IMR-90 (cell line): ENCODE measurements at regions not wholly inside any gene's neighbourhood (a gene's known extent, or its start where the extent isn't known, plus 50 kb on each side); places are given as distances from the start of the nearest gene placed in this dataset.

ENCODE experiments used
- ATAC-seq: fragments of 200-7000 bp; cut with Tn5 transposase; 2 replicates; pipeline ENCODE4 v1.9.1; 2020; ENCODE audit warnings: low read depth, mild to moderate bottlenecking, moderate library complexity
- BruUV-seq: library from RNA; stranded (reverse); fragments of 400-500 nt; replicated peaks from 2 replicates; lab custom pipeline; 2021; lab: Mats Ljungman, UMichigan
- CTCF ChIA-PET: fragments of 300-600 bp; formaldehyde crosslinking; extraction: SDS; loops from one replicate; lab custom pipeline; 2021; ENCODE audit warnings: antibody characterized with exemption; lab: Yijun Ruan, JAX
- POLR2A ChIA-PET: fragments of 300-600 bp; sonication (Branson Sonifier 250); formaldehyde crosslinking; loops from one replicate; lab custom pipeline; 2022; ENCODE audit warnings: antibody characterized with exemption; ENCODE audit not compliant: unreplicated experiment; lab: Charles Lee
- DNase-seq: peaks from one replicate; pipeline ENCODE4 v3.0.0; 2013
- H2AFZ ChIP-seq: replicated peaks from 2 replicates; pipeline ENCODE3; 2013; ENCODE audit warnings: low read length, mild to moderate bottlenecking; ENCODE audit not compliant: poor library complexity
- H2AK5ac ChIP-seq: 2 replicates; pipeline ENCODE4 v1.6.1; 2013; ENCODE audit warnings: low read depth, low read length, inconsistent platforms
- H2AK9ac ChIP-seq: replicated peaks from 2 replicates; pipeline ENCODE3; 2013; ENCODE audit warnings: mild to moderate bottlenecking, low read depth, low read length, moderate library complexity; ENCODE audit not compliant: poor library complexity
- H2BK120ac ChIP-seq: 2 replicates; pipeline ENCODE4 v1.6.1; 2013; ENCODE audit warnings: low read depth, low read length, inconsistent platforms
- H2BK15ac ChIP-seq: 3 replicates; pipeline ENCODE4 v1.6.1; 2013; ENCODE audit warnings: low read depth, low read length, inconsistent platforms
- H2BK20ac ChIP-seq: 2 replicates; pipeline ENCODE4 v1.6.1; 2013; ENCODE audit warnings: low read depth, mild to moderate bottlenecking, inconsistent platforms, low read length, moderate library complexity
- H2BK5ac ChIP-seq: 2 replicates; pipeline ENCODE4 v1.6.1; 2013; ENCODE audit warnings: mild to moderate bottlenecking, low read depth, low read length, inconsistent platforms; ENCODE audit not compliant: poor library complexity, severe bottlenecking
- H3K14ac ChIP-seq: replicated peaks from 2 replicates; pipeline ENCODE4 v1.6.1; 2013; ENCODE audit warnings: low read depth, low read length, inconsistent platforms
- H3K18ac ChIP-seq: 2 replicates; pipeline ENCODE4 v1.6.1; 2013; ENCODE audit warnings: low read depth, low read length, control low read depth
- H3K23ac ChIP-seq: 2 replicates; pipeline ENCODE4 v1.6.1; 2013; ENCODE audit warnings: low read depth, low read length, inconsistent platforms
- H3K27ac ChIP-seq: 2 replicates; pipeline ENCODE4 v1.5.1; 2013; ENCODE audit warnings: mild to moderate bottlenecking, control low read depth, low read length; ENCODE audit not compliant: insufficient read depth
- H3K27me3 ChIP-seq: 2 replicates; pipeline ENCODE4 v1.6.1; 2013; ENCODE audit warnings: low read length; ENCODE audit not compliant: control insufficient read depth, insufficient read depth
- H3K36me3 ChIP-seq: 2 replicates; pipeline ENCODE4 v1.6.1; 2013; ENCODE audit warnings: low read length, mixed read lengths; ENCODE audit not compliant: control insufficient read depth, insufficient read depth
- H3K4ac ChIP-seq: 2 replicates; pipeline ENCODE4 v1.6.1; 2013; ENCODE audit warnings: low read depth, low read length, inconsistent platforms
- H3K4me1 ChIP-seq: 2 replicates; pipeline ENCODE4 v1.6.1; 2013; ENCODE audit warnings: low read length, mixed read lengths; ENCODE audit not compliant: control insufficient read depth, insufficient read depth
- H3K4me2 ChIP-seq: 2 replicates; pipeline ENCODE4 v1.6.1; 2013; ENCODE audit warnings: low read depth, mild to moderate bottlenecking, control low read depth, low read length, moderate library complexity
- H3K4me3 ChIP-seq: 2 replicates; pipeline ENCODE4 v1.5.1; 2013; ENCODE audit warnings: low read depth, mild to moderate bottlenecking, control low read depth, low read length, moderate library complexity; ENCODE audit not compliant: insufficient read depth
- H3K56ac ChIP-seq: 2 replicates; pipeline ENCODE4 v1.6.1; 2013; ENCODE audit warnings: low read length, inconsistent platforms; ENCODE audit not compliant: insufficient read depth; ENCODE audit errors: extremely low read depth
- H3K79me1 ChIP-seq, 2 experiments: 2 replicates each; pipeline ENCODE4 v1.6.1; 2013; ENCODE audit warnings: low read length in 2 of 2, inconsistent platforms in 1 of 2, low read depth in 1 of 2
- H3K9ac ChIP-seq: 2 replicates; pipeline ENCODE4 v1.6.1; 2013; ENCODE audit warnings: low read depth, low read length, control low read depth
- H3K9me1 ChIP-seq: 2 replicates; pipeline ENCODE4 v1.6.1; 2013; ENCODE audit warnings: low read length, inconsistent platforms; ENCODE audit not compliant: insufficient read depth
- H3K9me3 ChIP-seq: 2 replicates; pipeline ENCODE4 v1.6.1; 2013; ENCODE audit warnings: low read length; ENCODE audit not compliant: control insufficient read depth, insufficient read depth
- H4K20me1 ChIP-seq: 2 replicates; pipeline ENCODE4 v1.6.1; 2013; ENCODE audit warnings: low read length, inconsistent platforms; ENCODE audit not compliant: insufficient read depth
- H4K5ac ChIP-seq: 2 replicates; pipeline ENCODE4 v1.6.1; 2013; ENCODE audit warnings: mild to moderate bottlenecking, low read depth, low read length, control low read depth
- H4K8ac ChIP-seq, 2 experiments: 2 replicates each; pipeline ENCODE4 v1.6.1; 2013; ENCODE audit warnings: low read depth in 2 of 2, low read length in 2 of 2, control low read depth in 1 of 2, inconsistent platforms in 1 of 2
- H4K91ac ChIP-seq: 2 replicates; pipeline ENCODE4 v1.6.1; 2013; ENCODE audit warnings: low read depth, low read length, inconsistent platforms; ENCODE audit not compliant: insufficient read depth
- CEBPB ChIP-seq: IDR thresholded peaks from 2 replicates; pipeline ENCODE4 v1.6.1; 2012; ENCODE audit warnings: low read depth, low read length, improper control_type of control experiment
- CHD1 ChIP-seq: IDR thresholded peaks from 2 replicates; pipeline ENCODE4 v1.6.1; 2012; ENCODE audit warnings: low read depth, low read length, improper control_type of control experiment
- FOS ChIP-seq: fragments of 150-350 bp; IDR thresholded peaks from 2 replicates; pipeline ENCODE4 v1.6.1; 2016; ENCODE audit warnings: low read depth, low read length
- MAFK ChIP-seq: IDR thresholded peaks from 2 replicates; pipeline ENCODE4 v1.6.1; 2012; ENCODE audit warnings: low read depth, low read length, improper control_type of control experiment
- MAZ ChIP-seq: IDR thresholded peaks from 2 replicates; pipeline ENCODE4 v1.6.1; 2012; ENCODE audit warnings: low read depth, mild to moderate bottlenecking, low read length, improper control_type of control experiment, moderate library complexity, borderline replicate concordance
- MXI1 ChIP-seq: IDR thresholded peaks from 2 replicates; pipeline ENCODE4 v1.6.1; 2012; ENCODE audit warnings: low read depth, mild to moderate bottlenecking, low read length, moderate library complexity, borderline replicate concordance
- NFE2L2 ChIP-seq: fragments of 150-350 bp; IDR thresholded peaks from 2 replicates; pipeline ENCODE4 v1.6.1; 2016; ENCODE audit warnings: low read depth, mild to moderate bottlenecking, low read length
- POLR2A ChIP-seq: IDR thresholded peaks from 2 replicates; pipeline ENCODE4 v1.6.1; 2012; ENCODE audit warnings: mild to moderate bottlenecking, low read depth, low read length
- RAD21 ChIP-seq: IDR thresholded peaks from 2 replicates; pipeline ENCODE4 v1.6.1; 2012; ENCODE audit warnings: low read length, improper control_type of control experiment
- RCOR1 ChIP-seq: IDR thresholded peaks from 2 replicates; pipeline ENCODE4 v1.6.1; 2012; ENCODE audit warnings: mild to moderate bottlenecking, low read length, improper control_type of control experiment; ENCODE audit not compliant: insufficient replicate concordance
- RFX5 ChIP-seq: IDR thresholded peaks from 2 replicates; pipeline ENCODE4 v1.8.0; 2012; ENCODE audit warnings: low read depth, mild to moderate bottlenecking, low read length, moderate library complexity
- SMC3 ChIP-seq: fragments of 150-350 bp; IDR thresholded peaks from 2 replicates; pipeline ENCODE4 v1.6.1; 2016; ENCODE audit warnings: low read depth, mild to moderate bottlenecking, antibody characterized with exemption, low read length, moderate library complexity
- WGBS, 2 experiments: methylation state at CpG; one replicate each; pipeline versions ENCODE4 v1.1.5 to v1.1.7; 2013; ENCODE audit warnings: missing lambda C conversion rate in 2 of 2; ENCODE audit not compliant: insufficient read length in 1 of 2; ENCODE audit errors: extremely low coverage in 2 of 2; 5-methylcytosine and 5-hydroxymethylcytosine counted together
- dilution Hi-C: fragments of 300-500 bp; cut with HindIII; formaldehyde crosslinking; loops from one replicate; pipeline ENCODE4 v1.14.3; 2018; ENCODE audit warnings: low sequenced_read_pairs; ENCODE audit not compliant: unreplicated experiment
- in situ Hi-C: fragments of 300-500 bp; cut with MboI; formaldehyde crosslinking; loops from 3 replicates; pipeline ENCODE4 v1.14.3; 2019; ENCODE audit warnings: low sequenced_read_pairs, inconsistent platforms, mixed read lengths
- intact Hi-C: fragments of 100-400 bp; cut with micrococcal nuclease; formaldehyde crosslinking; loops from 2 replicates; pipeline ENCODE4 v1.10.0; 2022
- TF ChIP-seq, protein P1 (sequence below): fragments of 150-350 bp; IDR thresholded peaks from 2 replicates; pipeline ENCODE4 v1.6.1; 2017; ENCODE audit warnings: mild to moderate bottlenecking, antibody characterized with exemption, low read length, low read depth
- TF ChIP-seq, protein P2 (sequence below): conservative IDR thresholded peaks from 2 replicates; pipeline ENCODE4 v1.5.1; 2012; ENCODE audit warnings: mild to moderate bottlenecking, low read depth, low read length, improper control_type of control experiment
- TF ChIP-seq, protein P3 (sequence below): fragments of 150-350 bp; IDR thresholded peaks from 2 replicates; pipeline ENCODE4 v1.6.1; 2016; ENCODE audit warnings: low read depth, mild to moderate bottlenecking, low read length, moderate library complexity, borderline replicate concordance

DNA sequence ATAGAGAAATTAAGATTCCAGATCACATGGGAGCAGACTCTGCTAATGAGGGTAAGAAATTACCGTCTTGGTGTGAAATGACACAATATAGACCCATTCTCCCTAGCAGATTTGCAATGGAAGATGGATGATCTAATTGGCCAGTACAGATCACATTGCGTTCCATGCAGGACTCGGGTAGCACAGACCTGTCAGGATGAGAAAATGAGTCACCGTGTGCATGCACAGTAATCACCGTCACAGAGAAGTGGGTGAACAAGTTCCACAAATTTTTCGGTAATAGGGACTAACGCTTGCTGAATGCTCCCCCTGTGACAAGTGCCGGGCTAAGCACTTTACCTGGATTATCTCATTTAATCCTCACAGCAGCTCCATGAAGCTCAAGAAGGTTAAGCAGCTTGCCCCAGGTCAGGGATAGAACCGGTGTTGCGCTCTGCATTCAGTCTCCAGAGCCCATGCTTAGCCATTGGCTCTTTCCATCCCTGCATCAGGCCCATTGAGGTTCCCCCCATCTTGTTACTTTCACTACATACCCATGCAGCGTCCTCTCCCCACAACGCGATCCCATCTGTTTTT, 375.6 kb downstream of the FBXW7 start:
- POLR2A ChIA-PET: no interaction called here
- intact Hi-C loops: no loop called here

More for the DNA sequence above, 375.6 kb downstream of the FBXW7 start:
- H3K79me1 ChIP-seq: no peaks in the 10 kb centered on the region
- no TSS peak for BruUV-seq
- H3K4ac ChIP-seq: no peak overlapping the region
- H3K9me1 ChIP-seq: no peaks in the 10 kb centered on the region
- no peak overlapping the region for H2AFZ ChIP-seq
- H3K56ac ChIP-seq: no peak overlapping the region
- no peak overlapping the region for H2BK15ac ChIP-seq
- CTCF ChIA-PET: no interaction called here
- no peak overlapping the region for H4K5ac ChIP-seq
- no peak overlapping the region for H3K14ac ChIP-seq
- dilution Hi-C loops (no loop called here), in situ Hi-C loops (no loop called here)
- H2AK9ac ChIP-seq: no peak overlapping the region
- no peaks in the 10 kb centered on the region for H3K36me3 ChIP-seq
- H2AK5ac ChIP-seq: no peak overlapping the region
- H4K8ac ChIP-seq: no peak overlapping the region
- H2BK120ac ChIP-seq: no peak overlapping the region
- no peak overlapping the region for H4K91ac ChIP-seq
- WGBS, 2 experiments: 91% methylated on average over 7 of the region's 13 CpGs; no CpG with 5 or more reads in 1 of the 2 experiments
- H4K20me1 ChIP-seq: no peaks in the 10 kb centered on the region
- no peak overlapping the region for H3K4me3 ChIP-seq
- peaks cover 33% of the 10 kb centered on the region for H3K27me3 ChIP-seq
- H2BK20ac ChIP-seq: no peak overlapping the region
- H3K27ac ChIP-seq: no peak overlapping the region
- no peak for DNase-seq
- H3K18ac ChIP-seq: no peak overlapping the region
- H3K4me2 ChIP-seq: no peak overlapping the region
- H3K23ac ChIP-seq: no peak overlapping the region
- H3K4me1 ChIP-seq: no peaks in the 10 kb centered on the region
- no peak overlapping the region for H3K9ac ChIP-seq
- H3K9me3 ChIP-seq: no peaks in the 10 kb centered on the region
- H2BK5ac ChIP-seq: no peak overlapping the region
- ATAC-seq: no peak
- TF ChIP-seq RFX5: no peak
- TF ChIP-seq FOS: no peak
- no peak for TF ChIP-seq MAFK
- no peak for TF ChIP-seq NFE2L2
- TF ChIP-seq CHD1: no peak
- TF ChIP-seq MAZ: no peak
- TF ChIP-seq, protein P1, sequence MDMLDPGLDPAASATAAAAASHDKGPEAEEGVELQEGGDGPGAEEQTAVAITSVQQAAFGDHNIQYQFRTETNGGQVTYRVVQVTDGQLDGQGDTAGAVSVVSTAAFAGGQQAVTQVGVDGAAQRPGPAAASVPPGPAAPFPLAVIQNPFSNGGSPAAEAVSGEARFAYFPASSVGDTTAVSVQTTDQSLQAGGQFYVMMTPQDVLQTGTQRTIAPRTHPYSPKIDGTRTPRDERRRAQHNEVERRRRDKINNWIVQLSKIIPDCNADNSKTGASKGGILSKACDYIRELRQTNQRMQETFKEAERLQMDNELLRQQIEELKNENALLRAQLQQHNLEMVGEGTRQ: no peak
- TF ChIP-seq, protein P2, sequence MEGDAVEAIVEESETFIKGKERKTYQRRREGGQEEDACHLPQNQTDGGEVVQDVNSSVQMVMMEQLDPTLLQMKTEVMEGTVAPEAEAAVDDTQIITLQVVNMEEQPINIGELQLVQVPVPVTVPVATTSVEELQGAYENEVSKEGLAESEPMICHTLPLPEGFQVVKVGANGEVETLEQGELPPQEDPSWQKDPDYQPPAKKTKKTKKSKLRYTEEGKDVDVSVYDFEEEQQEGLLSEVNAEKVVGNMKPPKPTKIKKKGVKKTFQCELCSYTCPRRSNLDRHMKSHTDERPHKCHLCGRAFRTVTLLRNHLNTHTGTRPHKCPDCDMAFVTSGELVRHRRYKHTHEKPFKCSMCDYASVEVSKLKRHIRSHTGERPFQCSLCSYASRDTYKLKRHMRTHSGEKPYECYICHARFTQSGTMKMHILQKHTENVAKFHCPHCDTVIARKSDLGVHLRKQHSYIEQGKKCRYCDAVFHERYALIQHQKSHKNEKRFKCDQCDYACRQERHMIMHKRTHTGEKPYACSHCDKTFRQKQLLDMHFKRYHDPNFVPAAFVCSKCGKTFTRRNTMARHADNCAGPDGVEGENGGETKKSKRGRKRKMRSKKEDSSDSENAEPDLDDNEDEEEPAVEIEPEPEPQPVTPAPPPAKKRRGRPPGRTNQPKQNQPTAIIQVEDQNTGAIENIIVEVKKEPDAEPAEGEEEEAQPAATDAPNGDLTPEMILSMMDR: no peak
- no peak for TF ChIP-seq CEBPB
- TF ChIP-seq RCOR1: no peak
- TF ChIP-seq, protein P3, sequence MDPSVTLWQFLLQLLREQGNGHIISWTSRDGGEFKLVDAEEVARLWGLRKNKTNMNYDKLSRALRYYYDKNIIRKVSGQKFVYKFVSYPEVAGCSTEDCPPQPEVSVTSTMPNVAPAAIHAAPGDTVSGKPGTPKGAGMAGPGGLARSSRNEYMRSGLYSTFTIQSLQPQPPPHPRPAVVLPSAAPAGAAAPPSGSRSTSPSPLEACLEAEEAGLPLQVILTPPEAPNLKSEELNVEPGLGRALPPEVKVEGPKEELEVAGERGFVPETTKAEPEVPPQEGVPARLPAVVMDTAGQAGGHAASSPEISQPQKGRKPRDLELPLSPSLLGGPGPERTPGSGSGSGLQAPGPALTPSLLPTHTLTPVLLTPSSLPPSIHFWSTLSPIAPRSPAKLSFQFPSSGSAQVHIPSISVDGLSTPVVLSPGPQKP: no peak
- TF ChIP-seq SMC3: no peak
- no peak for TF ChIP-seq POLR2A
- no peak for TF ChIP-seq MXI1
- TF ChIP-seq RAD21: no peak
